H9 (cell line): ENCODE measurements at regions not wholly inside any gene's neighbourhood (a gene's known extent, or its start where the extent isn't known, plus 50 kb on each side); places are given as distances from the start of the nearest gene placed in this dataset.

Experiments used
- DNase-seq: peaks from one replicate; pipeline ENCODE4 v3.0.0-alpha.2; 2017
- H2AFZ ChIP-seq: one replicate; pipeline ENCODE4 v1.6.1; 2013; ENCODE audit warnings: mild to moderate bottlenecking, low read length, control low read depth, moderate library complexity
- H2AK5ac ChIP-seq: 2 replicates; pipeline ENCODE4 v1.6.1; 2013; ENCODE audit warnings: low read length, control low read depth, mixed read lengths; ENCODE audit not compliant: insufficient read length
- H2BK120ac ChIP-seq: one replicate; pipeline ENCODE4 v1.6.1; 2013; ENCODE audit warnings: low read depth, mild to moderate bottlenecking, low read length, control low read depth, inconsistent platforms; ENCODE audit not compliant: poor library complexity, severe bottlenecking
- H2BK12ac ChIP-seq: 2 replicates; pipeline ENCODE4 v1.6.1; 2013; ENCODE audit warnings: low read length, control low read depth, mixed read lengths, low read depth; ENCODE audit not compliant: insufficient read length
- H2BK15ac ChIP-seq: 2 replicates; pipeline ENCODE4 v1.6.1; 2013; ENCODE audit warnings: low read depth, low read length, control low read depth
- H2BK20ac ChIP-seq: one replicate; pipeline ENCODE4 v1.6.1; 2013; ENCODE audit warnings: low read depth, mild to moderate bottlenecking, low read length, control low read depth, inconsistent platforms; ENCODE audit not compliant: poor library complexity, severe bottlenecking
- H2BK5ac ChIP-seq: 2 replicates; pipeline ENCODE4 v1.6.1; 2013; ENCODE audit warnings: low read length, control low read depth, mixed read lengths; ENCODE audit not compliant: insufficient read length
- H3K14ac ChIP-seq: 2 replicates; pipeline ENCODE4 v1.6.1; 2013; ENCODE audit warnings: low read length, control low read depth; ENCODE audit not compliant: insufficient read depth
- H3K18ac ChIP-seq: 2 replicates; pipeline ENCODE4 v1.6.1; 2013; ENCODE audit warnings: low read depth, mild to moderate bottlenecking, mixed read lengths, low read length, control low read depth; ENCODE audit not compliant: insufficient read length
- H3K23ac ChIP-seq: 2 replicates; pipeline ENCODE4 v1.6.1; 2013; ENCODE audit warnings: low read length, control low read depth, mixed read lengths, low read depth; ENCODE audit not compliant: insufficient read length
- H3K23me2 ChIP-seq: 2 replicates; pipeline ENCODE4 v1.6.1; 2013; ENCODE audit warnings: low read depth, mild to moderate bottlenecking, mixed read lengths, low read length, control low read depth; ENCODE audit not compliant: insufficient read length, poor library complexity, severe bottlenecking
- H3K27ac ChIP-seq: 2 replicates; pipeline ENCODE4 v1.5.1; 2013; ENCODE audit warnings: low read length, control low read depth, mixed read lengths, low read depth; ENCODE audit not compliant: insufficient read length
- H3K27me3 ChIP-seq: 2 replicates; pipeline ENCODE4 v1.6.1; 2013; ENCODE audit warnings: low read length, control low read depth, inconsistent platforms; ENCODE audit not compliant: insufficient read depth
- H3K4ac ChIP-seq: 2 replicates; pipeline ENCODE4 v1.6.1; 2013; ENCODE audit warnings: low read depth, mild to moderate bottlenecking, control low read depth, inconsistent platforms, low read length, moderate library complexity
- H3K4me1 ChIP-seq: 2 replicates; pipeline ENCODE4 v1.6.1; 2013; ENCODE audit warnings: low read length, control low read depth, inconsistent platforms; ENCODE audit not compliant: insufficient read depth
- H3K4me2 ChIP-seq: 2 replicates; pipeline ENCODE4 v1.6.1; 2013; ENCODE audit warnings: low read length, control low read depth, mixed read lengths; ENCODE audit not compliant: insufficient read length, insufficient read depth
- H3K56ac ChIP-seq: 2 replicates; pipeline ENCODE4 v1.6.1; 2013; ENCODE audit warnings: low read depth, mild to moderate bottlenecking, mixed read lengths, low read length, control low read depth; ENCODE audit not compliant: insufficient read length
- H3K79me1 ChIP-seq: 2 replicates; pipeline ENCODE4 v1.6.1; 2013; ENCODE audit warnings: low read depth, mild to moderate bottlenecking, moderate library complexity, low read length, control low read depth, inconsistent platforms; ENCODE audit not compliant: insufficient read depth, poor library complexity, severe bottlenecking
- H3K79me2 ChIP-seq: 2 replicates; pipeline ENCODE4 v1.6.1; 2013; ENCODE audit warnings: low read length, control low read depth, inconsistent platforms; ENCODE audit not compliant: insufficient read depth
- H3K9ac ChIP-seq: 2 replicates; pipeline ENCODE4 v1.6.1; 2013; ENCODE audit warnings: low read length, control low read depth, mixed read lengths; ENCODE audit not compliant: insufficient read length; ENCODE audit errors: extremely low read depth
- H3K9me3 ChIP-seq: one replicate; pipeline ENCODE4 v1.6.1; 2013; ENCODE audit warnings: low read depth, low read length, inconsistent platforms; ENCODE audit not compliant: control insufficient read depth
- H3T11ph ChIP-seq: one replicate; pipeline ENCODE4 v1.6.1; 2013; ENCODE audit warnings: mild to moderate bottlenecking, low read length, control low read depth, inconsistent platforms
- H4K20me1 ChIP-seq: one replicate; pipeline ENCODE4 v1.6.1; 2013; ENCODE audit not compliant: control insufficient read depth, insufficient read length, insufficient read depth
- H4K5ac ChIP-seq: 2 replicates; pipeline ENCODE4 v1.6.1; 2013; ENCODE audit warnings: low read depth, mild to moderate bottlenecking, mixed read lengths, low read length, control low read depth; ENCODE audit not compliant: insufficient read length
- H4K8ac ChIP-seq: replicated peaks from 2 replicates; pipeline ENCODE4 v1.6.1; 2013; ENCODE audit warnings: low read length, control low read depth, mixed read lengths, low read depth; ENCODE audit not compliant: insufficient read length
- H4K91ac ChIP-seq: 2 replicates; pipeline ENCODE4 v1.6.1; 2013; ENCODE audit warnings: low read depth, mild to moderate bottlenecking, moderate library complexity, mixed read lengths, low read length, control low read depth; ENCODE audit not compliant: insufficient read length
- H3K27ac Mint-ChIP-seq, 3 experiments: 2 replicates in 2 of 3; 3 replicates in 1 of 3; pipeline ENCODE4 v1.8.0; 2020 to 2021; ENCODE audit warnings: mixed read lengths in 3 of 3, mild to moderate bottlenecking in 1 of 3, moderate library complexity in 1 of 3
- H3K27me3 Mint-ChIP-seq: 2 replicates; pipeline ENCODE4 v1.8.0; 2021; ENCODE audit warnings: low read depth, mild to moderate bottlenecking, moderate library complexity, mixed read lengths
- H3K36me3 Mint-ChIP-seq, 3 experiments: 2 replicates in 2 of 3; 3 replicates in 1 of 3; pipeline ENCODE4 v1.8.0; 2020 to 2021; ENCODE audit warnings: low read depth in 3 of 3, mixed read lengths in 3 of 3; ENCODE audit not compliant: insufficient read depth in 1 of 3
- H3K4me1 Mint-ChIP-seq, 2 experiments: 2 replicates each; pipeline ENCODE4 v1.8.0; 2020; ENCODE audit warnings: mixed read lengths in 2 of 2
- H3K4me3 Mint-ChIP-seq, 2 experiments: 2 replicates in 1 of 2; 3 replicates in 1 of 2; pipeline ENCODE4 v1.8.0; 2020 to 2021; ENCODE audit warnings: mild to moderate bottlenecking in 2 of 2, mixed read lengths in 2 of 2, moderate library complexity in 1 of 2
- H3K9me3 Mint-ChIP-seq, 2 experiments: 2 replicates in 1 of 2; 3 replicates in 1 of 2; pipeline ENCODE4 v1.8.0; 2020; ENCODE audit warnings: mild to moderate bottlenecking in 2 of 2, mixed read lengths in 2 of 2, moderate library complexity in 1 of 2
- CTCF ChIP-seq: fragments of 200-600 bp; sonication (generic); conservative IDR thresholded peaks from 3 replicates; pipeline ENCODE4 v1.8.0; 2021; ENCODE audit warnings: antibody characterized with exemption, mild to moderate bottlenecking
- WGBS: extraction: QIAGEN DNeasy Blood & Tissue Kit; methylation state at CpG from one replicate; pipeline ENCODE4 v1.1.7; 2013; ENCODE audit warnings: missing lambda C conversion rate, low lambda C conversion rate, mixed read lengths; ENCODE audit not compliant: insufficient read length; ENCODE audit errors: extremely low coverage; 5-methylcytosine and 5-hydroxymethylcytosine counted together

- no CpG with 5 or more reads among the region's 8 CpGs for WGBS
- peaks cover 8% of the 10 kb centered on the region for H3K27me3 Mint-ChIP-seq
- no peak overlapping the region for H4K8ac ChIP-seq
Measured at GRCh38 chr5:174348311-174348981, 302.9 kb downstream of the NSG2 start.

More at GRCh38 chr5:174348311-174348981, 302.9 kb downstream of the NSG2 start:
- Histone ChIP-seq H3K4ac (no peak overlapping the region), H3K79me1 (no peaks in the 10 kb centered on the region), H2BK20ac (no peak overlapping the region), H3K4me1 (no peaks in the 10 kb centered on the region; the same call in 1 of the 2 replicates), H2BK5ac (no peak overlapping the region), H2BK12ac (no peak overlapping the region), H3K14ac (no peak overlapping the region), H2AFZ (no peak overlapping the region), H3K18ac (no peak overlapping the region), H2BK120ac (no peak overlapping the region), H4K20me1 (peaks cover 2% of the 10 kb centered on the region), H3K56ac (no peak overlapping the region), H3T11ph (no peak overlapping the region), H3K23me2 (no peaks in the 10 kb centered on the region), H2AK5ac (no peak overlapping the region), H3K9me3 (no peaks in the 10 kb centered on the region), H3K4me2 (no peak overlapping the region), H2BK15ac (no peak overlapping the region), H3K79me2 (no peaks in the 10 kb centered on the region), H3K27ac (no peak overlapping the region), H3K23ac (no peak overlapping the region), H4K5ac (no peak overlapping the region), H3K27me3 (no peaks in the 10 kb centered on the region), H4K91ac (no peak overlapping the region), H3K9ac (no peak overlapping the region)
- peaks cover 0 to 2% of the 10 kb centered on the region in 2 experiments; a peak in 2 of 5 replicates for H3K9me3 Mint-ChIP-seq
- H3K4me1 Mint-ChIP-seq, result peaks cover 3 to 4% of the 10 kb centered on the region in 2 experiments; a peak in 2 of 4 replicates
- DNase-seq, result no peak
- TF ChIP-seq CTCF, result no peak
- no peak overlapping the region for H3K27ac Mint-ChIP-seq
- no peaks in the 10 kb centered on the region for H3K36me3 Mint-ChIP-seq
- no peak overlapping the region for H3K4me3 Mint-ChIP-seq
